Memory B cell (primary cell): ENCODE measurements at regions not wholly inside any gene's neighbourhood (a gene's known extent, or its start where the extent isn't known, plus 50 kb on each side); places are given as distances from the start of the nearest gene placed in this dataset.

Experiments
- ATAC-seq: fragments of 150-1000 bp; cut with Tn5 transposase; 2 replicates; pipeline ENCODE4 v1.10.0; 2021; ENCODE audit warnings: low read depth, mild to moderate bottlenecking, moderate library complexity
- DNase-seq, 2 donors: peaks; one replicate each; pipeline ENCODE4 v3.0.0; 2022; ENCODE audit warnings: low spot score in 2 of 2
- H3K27ac Mint-ChIP-seq: one replicate; pipeline ENCODE4 v1.8.0; 2022; ENCODE audit warnings: mild to moderate bottlenecking, moderate library complexity, mixed read lengths
- H3K27me3 Mint-ChIP-seq: one replicate; pipeline ENCODE4 v1.8.0; 2022; ENCODE audit warnings: mixed read lengths
- H3K36me3 Mint-ChIP-seq: one replicate; pipeline ENCODE4 v1.8.0; 2022; ENCODE audit warnings: mild to moderate bottlenecking, mixed read lengths
- H3K4me1 Mint-ChIP-seq: one replicate; pipeline ENCODE4 v1.8.0; 2022; ENCODE audit warnings: mixed read lengths
- H3K4me3 Mint-ChIP-seq: one replicate; pipeline ENCODE4 v1.8.0; 2022; ENCODE audit warnings: mild to moderate bottlenecking, moderate library complexity, mixed read lengths
- H3K9me3 Mint-ChIP-seq: one replicate; pipeline ENCODE4 v1.8.0; 2022; ENCODE audit warnings: mixed read lengths

GRCh38 chr12:13270817-13271216 lies 74.3 kb downstream of the EMP1 start:
- H3K27ac Mint-ChIP-seq: no peak overlapping the region
- no peak overlapping the region for H3K4me3 Mint-ChIP-seq
- H3K27me3 Mint-ChIP-seq: peaks cover 14% of the 10 kb centered on the region
- DNase-seq (no peak), ATAC-seq (no peak)
- H3K9me3 Mint-ChIP-seq: peaks cover 2% of the 10 kb centered on the region
- peaks cover 2% of the 10 kb centered on the region for H3K36me3 Mint-ChIP-seq
- peaks cover 3% of the 10 kb centered on the region for H3K4me1 Mint-ChIP-seq
